ENCODE measurements at regions not wholly inside any gene's neighbourhood (a gene's known extent, or its start where the extent isn't known, plus 50 kb on each side); places are given as distances from the start of the nearest gene placed in this dataset.

GRCh38 chr2:14536976-14537375 is 95.5 kb upstream of the LRATD1 start:
- TF ChIP-seq USF1 (IDR thresholded peaks at IDR 0.05), result no peak

- TF ChIP-seq CREB1 (IDR thresholded peaks at IDR 0.05; ENCODE audit: low read depth) (no peak), REST (IDR thresholded peaks at IDR 0.05; ENCODE audit: low read depth) (no peak), USF1 (IDR thresholded peaks at IDR 0.05) (no peak), EGR1 (IDR thresholded peaks at IDR 0.05) (no peak), EP300 (IDR thresholded peaks at IDR 0.05; ENCODE audit: borderline replicate concordance) (no peak), NFIC (IDR thresholded peaks at IDR 0.05) (no peak)
Observed at GRCh38 chr2:14540015-14540414, 92.5 kb upstream of the LRATD1 start.

- TF ChIP-seq EP300 (IDR thresholded peaks at IDR 0.05; ENCODE audit: borderline replicate concordance) (no peak), RAD21 (IDR thresholded peaks at IDR 0.05; ENCODE audit: low read depth) (no peak), YY1 (IDR thresholded peaks at IDR 0.05; ENCODE audit: low read depth) (no peak), ZBTB7A (IDR thresholded peaks at IDR 0.05; ENCODE audit: low read depth) (no peak), CREB1 (IDR thresholded peaks at IDR 0.05; ENCODE audit: low read depth) (no peak)
Observed at GRCh38 chr2:14543284-14543683, 89.2 kb upstream of the LRATD1 start.

GRCh38 chr2:14544247-14544646 is 88.3 kb upstream of the LRATD1 start:
- TF ChIP-seq TCF12 (IDR thresholded peaks at IDR 0.05; ENCODE audit: low read depth) (no peak), MAX (IDR thresholded peaks at IDR 0.05) (no peak), REST (IDR thresholded peaks at IDR 0.05; ENCODE audit: low read depth) (no peak), NFIC (IDR thresholded peaks at IDR 0.05) (no peak), EGR1 (IDR thresholded peaks at IDR 0.05) (no peak), USF1 (IDR thresholded peaks at IDR 0.05) (no peak), TAF1 (IDR thresholded peaks at IDR 0.05; ENCODE audit: low read depth) (no peak), FOXM1 (IDR thresholded peaks at IDR 0.05; ENCODE audit: borderline replicate concordance, low read depth) (no peak), CEBPB (IDR thresholded peaks at IDR 0.05) (no peak), ZBTB7A (IDR thresholded peaks at IDR 0.05; ENCODE audit: low read depth) (no peak), RAD21 (IDR thresholded peaks at IDR 0.05; ENCODE audit: low read depth) (no peak), YY1 (IDR thresholded peaks at IDR 0.05; ENCODE audit: low read depth) (no peak), EP300 (IDR thresholded peaks at IDR 0.05; ENCODE audit: borderline replicate concordance) (no peak), CREB1 (IDR thresholded peaks at IDR 0.05; ENCODE audit: low read depth) (no peak), TEAD4 (IDR thresholded peaks at IDR 0.05) (no peak)

- TF ChIP-seq EP300 (IDR thresholded peaks at IDR 0.05; ENCODE audit: borderline replicate concordance), result no peak
- no peak for TF ChIP-seq ZBTB7A (IDR thresholded peaks at IDR 0.05; ENCODE audit: low read depth)
- TF ChIP-seq TAF1 (IDR thresholded peaks at IDR 0.05; ENCODE audit: low read depth), result no peak
- no peak for TF ChIP-seq MAX (IDR thresholded peaks at IDR 0.05)
- TF ChIP-seq TEAD4 (IDR thresholded peaks at IDR 0.05), result no peak
- no peak for TF ChIP-seq NFIC (IDR thresholded peaks at IDR 0.05)
- TF ChIP-seq TCF12 (IDR thresholded peaks at IDR 0.05; ENCODE audit: low read depth), result no peak
- TF ChIP-seq USF1 (IDR thresholded peaks at IDR 0.05), result no peak
Observed at GRCh38 chr2:14547830-14548229, 84.7 kb upstream of the LRATD1 start.

- no peak for TF ChIP-seq EP300 (IDR thresholded peaks at IDR 0.05; ENCODE audit: borderline replicate concordance)
Observed at GRCh38 chr2:14550658-14551057, 81.9 kb upstream of the LRATD1 start.

Measured in Ishikawa (cell line).